HG03045 (cell line): ENCODE measurements at regions not wholly inside any gene's neighbourhood (a gene's known extent, or its start where the extent isn't known, plus 50 kb on each side); places are given as distances from the start of the nearest gene placed in this dataset.

Experiments used
- ATAC-seq: cut with Tn5 transposase; IDR thresholded peaks from one replicate; pipeline ENCODE4 v1.9.1; 2021; ENCODE audit warnings: mild to moderate bottlenecking, moderate library complexity; ENCODE audit not compliant: unreplicated experiment

DNA sequence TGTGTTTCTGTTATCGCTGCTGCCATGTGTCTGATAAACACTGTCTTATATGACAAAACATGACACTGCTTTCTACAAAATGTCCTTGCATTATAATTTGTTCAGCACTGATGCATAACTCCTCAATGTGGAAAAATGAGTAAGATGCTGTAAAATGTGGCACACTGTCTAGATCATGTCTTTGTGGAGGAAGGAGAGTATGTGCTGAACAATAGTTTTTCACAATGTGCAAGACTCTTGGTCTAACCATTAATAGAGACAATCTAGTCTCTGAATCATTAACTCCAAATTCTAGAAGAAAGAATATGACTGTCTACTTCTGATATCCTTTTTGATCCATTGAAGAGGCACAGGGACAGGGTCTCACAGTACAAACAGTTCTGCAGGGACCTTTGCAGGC is 127.9 kb upstream of the RARB start:
- no peak for ATAC-seq

DNA sequence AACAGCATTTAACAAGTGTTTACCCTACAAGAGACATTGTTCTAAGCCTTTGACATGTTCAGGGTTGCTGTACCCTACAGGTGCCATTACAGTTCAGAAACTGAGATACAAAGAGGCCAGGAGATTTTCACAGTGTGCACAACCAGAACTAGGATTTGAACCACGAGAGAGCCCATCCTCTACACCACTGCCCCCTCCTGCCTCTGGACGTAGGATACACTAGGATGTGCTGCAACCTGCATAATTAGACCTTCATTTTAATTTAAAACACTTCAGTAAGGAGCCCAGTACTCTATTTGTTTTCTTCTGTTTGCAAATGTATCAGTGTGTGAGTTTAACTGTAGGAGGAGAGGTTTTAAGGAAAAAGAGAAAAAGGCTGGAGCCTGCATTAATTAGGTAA is 123.1 kb upstream of the RARB start:
- ATAC-seq, result no peak

DNA sequence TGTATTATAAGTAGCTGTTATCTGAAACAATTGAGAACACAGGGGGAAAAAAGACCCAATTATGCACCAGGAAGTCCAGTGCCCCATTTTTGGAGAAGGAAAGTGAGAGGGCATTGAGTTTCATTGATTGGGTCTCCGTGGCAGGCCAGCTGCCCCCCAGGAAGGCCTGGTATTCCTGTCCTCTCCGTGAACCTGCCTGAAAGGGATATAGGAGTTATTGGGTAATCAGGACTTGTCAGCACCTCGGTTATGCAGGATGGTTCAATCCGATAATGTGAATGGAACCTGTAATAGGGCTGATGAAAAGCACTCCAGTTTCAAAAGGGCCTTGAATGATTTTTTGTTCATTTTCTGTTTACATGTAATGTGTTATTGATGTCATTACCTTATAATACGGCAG is 122.0 kb upstream of the RARB start:
- ATAC-seq, result no peak

DNA sequence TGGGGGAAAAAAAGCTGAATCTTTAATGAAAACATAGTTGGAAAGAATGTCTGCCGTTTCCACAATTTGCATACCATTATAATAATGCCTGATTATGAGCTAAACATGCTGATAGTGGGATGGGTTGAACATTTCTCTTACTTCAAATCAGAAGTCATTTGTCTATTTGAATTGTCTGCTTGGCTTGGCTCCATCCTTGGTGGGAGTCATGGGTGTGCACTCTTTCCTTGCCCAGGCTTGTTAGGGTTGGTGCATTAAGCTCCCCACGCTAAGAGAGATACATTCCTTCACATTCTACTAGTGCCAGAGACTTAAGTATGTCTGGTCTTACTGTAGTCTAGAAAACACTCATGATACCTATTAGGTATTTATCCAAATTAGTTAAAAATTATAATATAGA is 121.4 kb upstream of the RARB start:
- no peak for ATAC-seq

DNA sequence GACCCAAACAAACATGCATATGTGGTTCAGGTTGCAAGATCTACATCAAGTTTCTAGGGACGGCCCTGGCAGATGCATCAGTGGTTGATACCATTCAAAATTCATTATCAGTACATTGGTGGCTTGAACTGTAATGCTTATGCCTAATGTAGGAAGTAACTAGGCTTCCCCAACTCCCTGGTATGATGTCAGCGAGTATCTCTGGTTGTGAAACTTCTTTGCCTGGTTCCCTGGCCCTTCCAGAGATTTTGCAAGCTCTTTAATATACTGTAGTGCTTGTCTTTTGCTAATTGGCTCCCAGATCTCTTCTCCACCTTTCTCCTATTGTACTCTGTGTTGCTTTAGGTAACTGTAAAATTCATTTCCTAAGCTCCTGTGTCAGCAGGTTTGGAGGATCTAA is 114.8 kb upstream of the RARB start:
- ATAC-seq, result no peak

DNA sequence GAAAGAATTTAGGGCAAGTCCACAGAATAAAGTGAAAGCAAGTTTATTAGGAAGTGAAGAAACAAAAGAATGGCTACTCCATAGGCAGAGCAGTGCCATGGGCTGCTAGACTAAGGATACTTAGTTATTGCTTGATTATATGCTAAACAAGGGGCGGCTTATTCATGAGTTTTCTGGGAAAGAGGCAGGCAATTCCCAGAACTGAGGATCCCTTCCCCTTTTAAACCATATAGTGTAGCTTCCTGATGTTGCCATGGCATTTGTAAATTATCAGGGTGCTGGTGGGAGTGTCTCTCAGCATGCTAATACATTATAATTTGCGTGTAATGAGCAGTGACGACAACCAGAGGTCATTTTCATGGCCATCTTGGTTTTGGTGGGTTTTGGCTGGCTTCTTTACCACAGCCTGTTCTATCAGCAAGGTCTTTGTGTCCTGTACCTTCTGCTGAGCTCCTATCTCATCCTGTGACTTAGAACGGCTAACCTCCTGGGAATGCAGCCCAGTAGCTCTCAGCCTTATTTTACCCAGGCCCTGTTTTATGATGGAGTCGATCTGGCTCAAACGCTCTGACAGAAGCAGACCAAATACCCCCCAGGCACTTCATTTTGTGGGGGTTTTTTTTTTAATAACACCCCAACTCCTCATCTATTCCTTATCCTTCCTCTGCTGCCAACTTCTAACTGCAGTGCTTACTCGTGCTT is 103.0 kb upstream of the RARB start:
- no peak for ATAC-seq

DNA sequence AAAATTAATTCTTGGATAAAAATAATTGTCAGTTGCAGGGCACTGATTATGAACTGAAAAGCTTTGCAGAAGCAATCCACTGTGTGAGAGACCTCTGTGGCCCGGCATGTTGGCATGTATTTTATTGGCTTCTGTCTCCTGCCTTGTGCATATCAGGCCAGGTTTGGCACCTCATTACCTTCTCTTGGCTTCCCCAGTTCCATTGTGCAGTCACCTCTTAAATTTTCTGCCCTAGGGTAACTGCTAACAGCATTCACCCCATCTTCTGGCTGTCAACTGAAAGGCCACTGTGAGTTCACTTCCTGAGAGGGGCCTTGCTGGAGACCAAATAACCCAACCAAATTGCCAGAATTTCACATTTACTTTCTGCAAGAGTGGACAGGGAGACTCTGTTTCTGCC is 92.7 kb upstream of the RARB start:
- no peak for ATAC-seq

DNA sequence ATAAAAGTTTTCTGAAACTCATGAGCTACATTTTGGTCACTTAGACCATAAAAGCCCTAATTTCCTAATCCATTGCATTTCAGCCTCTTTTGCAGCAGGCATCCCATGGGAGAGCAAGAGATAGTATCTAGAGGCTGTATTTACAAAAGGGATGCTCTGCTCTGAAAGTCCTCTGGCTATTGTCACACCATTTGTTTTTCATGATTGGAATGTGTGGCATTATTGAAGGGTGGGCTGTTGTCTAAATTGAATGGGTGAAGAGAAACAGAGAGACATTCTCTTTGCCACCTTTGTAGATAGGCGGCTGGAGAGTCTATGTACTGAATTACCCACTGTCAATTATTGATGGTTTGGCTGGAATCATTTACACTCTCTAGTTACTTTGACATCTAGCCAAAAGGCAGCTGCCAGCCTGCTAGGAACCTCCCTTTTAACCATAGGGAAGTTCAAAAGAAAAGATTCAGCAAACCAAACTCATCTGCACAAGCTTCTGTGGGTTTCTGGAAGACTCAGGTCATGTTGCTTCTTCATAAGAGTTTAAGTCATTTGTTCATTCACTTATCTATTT is 89.8 kb upstream of the RARB start:
- no peak for ATAC-seq

DNA sequence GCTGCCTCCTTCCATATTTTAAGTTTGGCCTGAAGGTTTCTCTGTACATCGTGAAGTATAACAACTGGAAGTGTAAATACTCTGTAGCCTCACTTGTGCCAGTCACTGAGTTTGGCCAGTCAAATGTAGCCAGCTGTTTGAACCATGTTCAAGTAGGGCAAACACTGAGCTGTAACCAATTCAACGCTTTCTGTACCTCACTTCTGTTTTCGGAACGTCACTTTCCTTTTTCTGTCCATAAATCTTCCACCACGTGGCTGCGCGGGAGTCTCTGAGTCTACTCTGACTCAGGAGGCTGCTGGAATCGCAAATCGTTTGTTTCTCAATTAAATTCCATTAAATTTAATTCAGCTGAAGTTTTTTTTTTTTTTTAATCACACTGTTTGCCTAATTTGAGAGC is 88.8 kb upstream of the RARB start:
- ATAC-seq, result no peak

DNA sequence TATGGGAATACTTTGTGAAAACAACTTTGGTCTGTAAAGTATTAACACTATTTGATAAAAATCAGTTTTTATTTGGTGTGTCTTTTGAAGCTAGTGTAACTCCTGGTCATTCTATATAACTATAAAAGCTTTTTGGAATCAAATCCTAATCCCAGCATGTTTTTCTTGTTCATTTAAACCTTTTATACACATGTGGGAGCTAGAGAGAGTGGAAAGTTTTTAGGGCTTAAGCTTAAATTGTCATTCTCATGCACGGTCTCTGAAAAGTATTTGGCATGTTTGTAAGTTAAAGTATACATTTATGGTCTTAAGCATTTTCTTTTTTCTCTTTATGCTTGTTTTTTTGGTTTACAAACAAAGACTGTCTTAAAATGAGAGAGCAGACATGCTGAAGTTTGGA is 83.4 kb upstream of the RARB start:
- ATAC-seq, result no peak

DNA sequence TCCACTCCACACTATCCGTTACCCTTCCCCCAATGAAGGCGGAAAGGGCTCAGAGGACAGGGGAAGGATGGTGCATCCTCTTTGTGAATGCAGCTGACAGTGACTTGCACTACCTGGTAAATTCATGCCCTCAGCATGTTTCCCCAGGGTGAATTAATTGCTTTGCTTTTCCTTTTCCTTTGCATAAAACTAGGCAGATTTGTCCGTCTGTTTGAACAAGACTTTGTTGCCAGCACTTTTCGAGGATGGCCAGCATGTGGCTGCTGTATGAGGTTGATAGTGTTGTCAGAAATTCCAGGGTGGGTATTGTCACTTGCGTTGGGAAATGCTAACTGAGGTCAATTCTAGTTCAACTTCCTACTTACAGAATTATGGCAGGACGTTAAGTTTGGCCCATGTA is 79.0 kb upstream of the RARB start:
- ATAC-seq, result no peak

DNA sequence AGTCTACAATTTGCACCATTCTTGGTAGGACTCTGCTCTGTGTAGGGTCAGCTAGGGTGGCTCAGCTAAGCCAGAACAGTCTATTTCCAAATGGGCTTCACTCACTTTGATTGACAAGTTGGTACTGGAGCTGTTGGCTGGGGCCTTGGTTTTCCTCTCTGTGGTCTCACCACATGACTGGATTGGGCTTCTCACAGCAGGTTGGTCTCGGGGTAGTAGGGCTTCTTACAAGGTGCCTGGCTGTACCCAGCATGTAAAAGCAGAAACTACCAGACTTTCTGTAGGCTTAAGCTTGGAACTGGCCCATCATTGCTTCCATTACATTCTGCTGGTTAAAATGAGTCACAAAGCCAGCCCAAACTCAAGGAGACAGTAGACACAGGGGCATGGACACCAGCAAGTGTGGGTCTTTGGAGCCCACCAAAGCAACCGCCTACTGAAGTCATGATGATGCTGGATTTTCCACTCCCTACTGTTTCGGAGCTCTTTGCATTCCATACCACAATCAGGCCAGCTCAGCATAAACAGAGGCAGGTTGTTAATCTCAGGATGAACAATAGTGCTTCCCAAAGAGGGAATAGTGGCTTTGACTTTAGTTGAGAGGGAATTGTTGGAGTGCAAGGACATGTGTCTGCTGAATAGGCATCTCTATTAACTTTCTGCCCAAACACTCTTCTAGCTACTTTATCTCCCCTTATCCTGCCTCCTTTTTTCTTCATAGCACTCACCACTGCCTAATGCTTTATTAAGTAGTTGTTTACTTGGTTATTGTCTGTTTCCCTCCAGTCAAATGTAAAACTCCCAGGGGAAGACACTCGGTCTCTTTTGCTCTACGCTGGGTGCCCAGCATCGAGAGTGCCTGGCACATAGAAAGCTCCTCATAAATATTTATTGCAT is 78.0 kb upstream of the RARB start:
- no peak for ATAC-seq

DNA sequence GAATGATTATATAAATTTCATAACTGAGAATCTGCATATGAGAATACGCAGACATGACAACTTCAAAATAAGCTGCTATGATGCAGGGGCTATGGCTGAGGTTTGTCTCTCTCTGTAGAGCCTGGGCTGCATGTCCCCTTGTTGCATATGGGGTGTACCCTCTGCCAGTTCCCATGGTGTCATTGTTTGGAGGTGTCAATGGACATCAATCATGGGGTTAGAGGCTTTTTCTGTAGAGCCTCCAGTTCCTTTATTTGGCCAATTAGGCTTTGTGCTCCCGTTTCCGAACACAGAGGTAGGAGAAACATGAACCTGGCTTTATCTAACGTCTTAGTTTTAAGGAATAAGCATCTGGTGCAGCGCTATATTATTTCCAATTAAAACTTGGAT is 77.3 kb upstream of the RARB start:
- no peak for ATAC-seq

DNA sequence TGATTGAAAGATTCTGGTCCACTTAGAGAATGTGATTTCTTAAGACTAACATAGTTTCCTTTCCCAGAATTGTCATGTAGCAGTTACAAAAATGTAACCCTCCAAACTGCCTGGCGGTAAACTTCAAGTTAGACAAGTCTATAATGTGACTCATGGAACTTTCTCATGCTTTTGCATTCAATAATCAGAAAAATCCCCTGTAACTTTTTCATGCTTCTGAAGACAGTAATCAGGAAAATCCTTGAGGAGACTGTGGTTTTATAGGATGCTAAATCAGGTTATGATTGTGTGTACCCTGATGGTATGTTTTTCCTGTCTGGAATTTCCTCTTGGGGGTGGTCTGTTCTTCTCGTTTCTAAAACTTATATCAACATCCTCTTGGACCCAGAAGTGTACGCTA is 74.0 kb upstream of the RARB start:
- no peak for ATAC-seq

DNA sequence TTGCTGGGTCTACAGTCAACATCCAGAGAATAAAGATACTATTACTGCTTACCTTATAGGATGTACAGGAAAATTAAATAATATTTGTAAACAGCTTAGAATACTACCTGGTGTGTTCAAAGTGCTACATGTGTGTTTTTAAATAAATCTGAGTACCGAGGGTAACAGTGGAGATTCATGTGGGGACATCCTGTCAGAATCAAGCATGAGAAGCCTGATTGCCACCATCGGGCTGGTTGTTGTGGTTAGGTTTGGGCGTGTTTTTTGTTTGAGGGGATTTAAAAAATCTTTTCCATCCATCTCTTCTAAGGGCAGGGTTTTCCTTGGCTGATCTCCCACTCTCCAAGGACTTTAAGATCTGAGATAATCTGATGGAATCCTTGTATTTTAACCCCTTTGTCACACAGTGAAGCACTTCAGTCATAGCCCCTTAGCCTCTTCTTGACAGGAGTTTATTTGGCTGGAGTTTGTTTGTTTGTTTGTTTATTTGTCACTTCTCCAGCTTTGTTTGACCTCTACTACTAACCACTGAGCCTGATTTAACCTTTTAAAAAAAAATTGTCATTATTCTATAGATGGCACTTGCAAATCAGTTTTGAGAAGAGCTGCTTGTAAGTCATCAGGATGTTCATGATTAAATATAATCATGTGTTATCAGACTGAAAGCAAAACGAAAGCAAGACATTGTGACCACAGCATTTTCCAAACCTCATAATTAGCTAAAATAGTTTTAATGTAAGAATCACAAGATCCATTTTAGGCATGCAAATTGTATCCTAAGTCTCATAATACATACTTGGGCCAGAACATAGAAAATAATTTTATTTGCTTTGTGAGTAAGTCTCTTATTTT is 72.8 kb upstream of the RARB start:
- no peak for ATAC-seq

DNA sequence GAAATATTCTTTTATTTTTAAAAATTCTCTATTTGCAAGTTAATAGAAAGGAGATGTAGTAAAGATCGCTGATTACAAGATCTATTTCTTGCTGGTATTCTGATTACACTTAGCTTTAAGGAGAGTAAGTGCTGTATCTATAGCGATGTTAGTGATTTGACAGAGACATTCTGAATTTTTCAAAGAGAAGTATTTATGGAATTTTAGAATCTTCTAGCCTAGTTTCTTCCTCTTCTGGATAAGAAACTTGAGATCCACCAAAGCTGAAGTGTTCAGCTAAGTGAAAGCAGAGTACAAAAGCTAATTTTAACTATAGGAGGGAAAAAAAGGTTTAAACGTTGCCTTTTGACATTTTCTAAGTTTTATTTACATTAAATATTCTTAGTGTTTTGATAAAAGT is 72.1 kb upstream of the RARB start:
- no peak for ATAC-seq

DNA sequence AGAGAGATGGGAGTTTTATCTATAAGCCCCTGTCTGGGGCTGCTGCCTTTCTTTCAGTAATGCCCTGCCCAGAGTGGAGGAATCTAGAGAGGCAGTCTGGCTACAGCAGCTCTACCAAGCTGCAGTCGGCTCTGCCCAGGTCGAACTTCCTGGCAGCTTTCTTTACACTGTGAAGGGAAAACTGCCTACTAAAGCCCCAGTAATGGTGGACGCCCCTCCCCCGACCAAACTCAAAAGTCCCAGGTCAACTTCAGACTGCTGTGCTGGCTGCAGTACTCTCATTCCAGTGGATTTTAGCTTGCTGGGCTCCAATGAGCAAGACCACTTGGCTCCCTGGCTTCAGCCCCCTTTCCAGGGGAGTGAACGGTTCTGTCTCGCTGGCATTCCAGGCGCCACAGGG is 65.9 kb upstream of the RARB start:
- no peak for ATAC-seq

DNA sequence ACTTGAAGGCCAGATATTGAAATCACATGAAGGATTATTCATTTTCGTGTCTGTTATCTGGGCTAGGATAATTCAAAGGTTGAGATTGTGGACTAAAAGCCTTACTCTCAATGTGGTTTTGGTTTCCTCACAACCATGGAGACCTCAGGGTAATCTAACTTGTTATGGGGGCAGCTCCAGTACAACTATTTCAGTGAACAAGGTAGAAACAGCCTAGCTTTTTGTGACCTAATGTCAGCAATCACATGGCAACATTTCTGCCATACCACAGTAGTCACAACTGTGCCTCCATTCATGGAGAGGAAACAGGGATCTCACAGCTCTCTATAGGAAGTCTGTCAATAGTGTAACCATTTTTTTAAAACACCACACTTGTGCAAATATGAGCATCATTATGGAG is 62.4 kb upstream of the RARB start:
- ATAC-seq, result no peak

DNA sequence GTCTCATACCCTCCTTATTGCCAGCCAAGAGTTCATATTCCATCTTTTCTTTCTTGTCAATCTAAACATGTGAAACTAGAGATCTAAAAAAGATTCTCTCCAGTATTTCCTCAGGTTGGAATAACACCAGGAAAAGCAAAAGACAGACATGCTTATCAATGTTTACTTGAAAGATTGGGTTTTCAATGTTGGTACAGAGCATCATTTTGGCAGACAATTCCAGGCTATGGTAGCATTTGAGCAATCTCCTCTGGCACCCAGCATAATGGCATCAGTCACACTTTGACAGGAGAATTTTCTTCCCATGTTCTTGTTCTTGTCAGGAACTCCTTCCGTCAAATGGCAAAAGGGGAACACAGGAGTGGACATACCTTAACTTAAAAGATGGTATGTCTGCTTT is 61.0 kb upstream of the RARB start:
- no peak for ATAC-seq

DNA sequence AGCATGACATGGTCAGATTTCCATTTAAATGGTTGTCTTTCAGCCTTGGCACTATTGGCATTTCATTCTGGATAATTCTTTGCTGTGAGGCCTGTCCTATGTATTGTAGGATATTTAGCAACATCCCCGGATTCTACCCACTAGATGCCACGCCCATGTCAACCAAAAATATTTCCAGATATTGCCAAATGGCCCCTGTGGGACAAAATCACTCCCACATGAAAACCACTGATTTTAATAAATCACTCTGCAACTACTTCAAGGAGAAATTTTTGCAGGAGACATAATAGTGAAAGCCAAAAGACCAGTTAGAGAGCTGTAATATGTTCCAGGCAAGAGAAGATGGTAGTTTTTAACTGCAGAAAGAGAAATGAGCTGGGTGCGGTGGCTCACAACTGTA is 55.9 kb upstream of the RARB start:
- ATAC-seq, result no peak

DNA sequence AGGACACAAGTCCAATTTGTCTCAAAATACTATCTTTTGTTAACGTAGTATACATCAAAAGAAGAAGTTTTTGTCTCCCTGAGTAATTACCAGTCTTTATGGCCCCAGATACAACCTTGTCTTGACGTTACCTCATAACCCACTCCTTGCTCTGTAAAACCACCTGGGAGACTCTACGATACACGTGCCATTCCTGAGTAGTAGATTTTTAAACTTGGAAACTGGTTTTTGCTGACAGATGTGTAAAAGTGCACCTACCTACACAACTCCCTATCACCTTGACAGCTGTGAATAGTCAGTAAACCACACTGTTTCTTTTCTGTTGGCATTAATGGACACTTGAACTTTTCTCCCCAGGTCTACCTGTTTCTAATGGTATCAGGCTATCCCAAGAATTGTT is 51.7 kb upstream of the RARB start:
- no peak for ATAC-seq
